NOMO-1 treated with DMSO at 0.1 percent for 48 hours (cell line): ENCODE measurements at regions not wholly inside any gene's neighbourhood (a gene's known extent, or its start where the extent isn't known, plus 50 kb on each side); places are given as distances from the start of the nearest gene placed in this dataset.

ENCODE experiments used
- DNase-seq: peaks from one replicate; lab custom pipeline; 2025; ENCODE audit not compliant: unreplicated experiment; lab: John Stamatoyannopoulos, UW

DNA sequence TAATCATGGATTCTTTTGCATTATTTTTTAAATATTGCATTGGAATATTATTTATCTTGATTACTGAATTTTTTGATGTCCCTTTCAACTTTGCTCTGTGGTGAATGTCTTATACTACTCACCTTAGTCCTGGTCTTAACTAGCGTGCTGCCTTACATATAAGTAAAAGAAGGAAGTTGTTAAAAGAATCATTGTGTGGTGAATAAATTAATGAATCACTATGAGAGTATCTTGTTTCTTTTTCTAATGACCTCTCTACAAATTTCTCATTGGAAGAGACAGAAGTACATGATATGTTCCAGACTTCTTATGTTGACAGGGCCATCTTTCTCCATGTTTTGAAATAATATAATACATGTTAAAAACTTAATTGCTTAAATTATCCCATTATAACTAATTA is 432.6 kb upstream of the MMADHC start:
- no peak for DNase-seq

GRCh38 chr2:150019063-150019462 is 431.5 kb upstream of the MMADHC start:
- no peak for DNase-seq

GRCh38 chr2:150012986-150013385 is 425.4 kb upstream of the MMADHC start:
- no peak for DNase-seq

GRCh38 chr2:150011161-150011730 is 423.7 kb upstream of the MMADHC start:
- no peak for DNase-seq

DNA sequence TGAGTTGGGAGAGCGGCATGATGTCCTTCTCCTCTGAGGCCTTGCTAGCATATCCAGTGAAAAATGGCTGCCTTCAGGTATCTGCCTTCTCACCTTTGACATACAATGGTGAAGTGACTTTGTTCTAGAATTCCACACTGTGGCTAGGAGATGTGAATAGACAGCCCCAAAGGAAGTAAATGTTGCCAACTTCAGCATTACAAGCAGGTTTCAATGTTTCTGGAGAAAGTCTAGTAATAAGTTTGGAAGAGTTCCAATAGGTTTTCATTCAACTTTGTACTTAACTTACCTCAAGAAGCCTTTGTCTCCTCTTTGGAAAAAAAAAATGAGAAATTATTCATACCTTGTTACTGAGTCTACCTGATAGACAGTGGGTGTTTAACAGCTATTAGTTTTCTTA is 421.3 kb upstream of the MMADHC start:
- no peak for DNase-seq

DNA sequence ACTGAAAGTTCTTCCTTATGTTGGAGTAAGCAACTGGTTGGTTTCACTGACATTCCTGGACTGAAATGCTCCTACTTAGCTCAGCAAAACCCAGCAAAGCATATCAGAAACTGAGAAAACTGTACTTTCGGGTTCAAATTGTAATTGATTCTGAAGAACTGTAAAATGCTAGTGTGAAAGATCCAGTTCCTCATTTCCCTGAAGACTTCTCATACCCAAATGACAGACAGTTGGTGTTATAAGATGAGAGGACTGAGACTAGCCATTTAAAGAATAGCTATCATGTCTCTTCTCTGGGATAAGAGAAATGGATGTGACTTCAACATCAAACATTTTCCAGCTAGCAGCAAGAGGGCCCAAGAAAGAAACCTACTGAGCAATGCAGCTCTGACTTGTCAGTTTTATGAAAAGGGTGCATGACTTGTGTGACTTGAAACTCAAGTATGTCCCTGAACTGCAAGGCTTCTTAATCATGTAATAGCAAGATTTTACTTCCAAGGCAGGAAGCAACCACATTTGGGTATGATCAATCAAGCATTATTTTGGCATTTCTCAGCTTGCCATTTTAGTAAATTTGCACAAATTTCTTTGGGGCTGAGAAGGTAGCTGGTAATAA is 420.3 kb upstream of the MMADHC start:
- no peak for DNase-seq

DNA sequence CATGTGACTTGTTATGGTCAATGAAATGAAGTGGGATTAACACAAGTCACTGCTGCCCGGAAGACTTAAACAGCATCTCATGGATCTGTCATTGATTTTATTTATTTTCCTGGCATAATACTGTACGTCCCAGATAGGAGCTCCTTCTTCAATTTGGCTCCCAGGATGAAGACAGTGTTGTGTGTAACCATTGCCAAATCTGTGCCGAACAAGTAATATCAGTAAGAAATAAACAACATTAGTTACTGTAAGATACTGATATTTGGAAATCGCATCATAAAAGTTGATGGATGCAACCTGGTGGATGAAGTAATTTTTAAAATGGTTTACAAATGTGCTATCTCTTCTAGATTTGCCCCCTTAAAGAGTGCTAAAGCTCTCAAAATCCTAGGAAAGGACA is 419.0 kb upstream of the MMADHC start:
- no peak for DNase-seq

DNA sequence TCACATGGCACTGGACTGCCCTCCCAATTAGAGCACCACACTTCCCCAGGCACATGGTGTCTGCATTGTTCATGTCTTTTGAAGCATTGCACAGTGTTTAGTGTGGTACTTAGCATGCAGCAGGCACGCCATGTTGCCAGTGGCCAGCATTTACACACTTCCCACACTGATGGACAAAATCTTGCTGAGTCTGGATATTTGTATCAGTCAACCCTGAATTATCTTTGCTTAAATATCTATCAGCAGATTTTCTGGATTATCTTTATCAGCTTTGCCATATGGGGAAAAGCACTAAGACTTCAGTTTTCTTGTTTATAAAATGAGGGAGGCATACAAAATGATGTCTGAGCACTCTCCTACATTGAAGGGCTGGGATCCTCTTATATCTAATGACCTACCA is 416.0 kb upstream of the MMADHC start:
- DNase-seq, result no peak

DNA sequence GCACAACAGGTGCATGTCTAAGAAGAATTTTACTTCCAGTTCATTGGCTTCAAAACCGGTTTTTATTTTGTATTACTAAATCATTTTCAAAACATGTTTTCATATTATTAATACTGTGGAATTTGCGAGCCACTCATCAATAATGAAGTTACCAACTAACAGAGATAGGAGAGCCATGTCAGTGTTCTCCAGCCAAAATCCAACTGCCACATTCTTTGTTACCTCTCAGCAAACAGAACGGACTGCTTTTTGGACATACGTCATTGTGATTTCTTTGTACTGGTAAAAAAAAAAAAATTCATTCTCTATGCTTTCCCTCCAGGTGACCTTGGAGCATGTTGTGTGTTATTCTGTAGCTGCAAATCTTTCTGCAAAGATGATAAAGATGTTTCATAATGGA is 414.2 kb upstream of the MMADHC start:
- no peak for DNase-seq

DNA sequence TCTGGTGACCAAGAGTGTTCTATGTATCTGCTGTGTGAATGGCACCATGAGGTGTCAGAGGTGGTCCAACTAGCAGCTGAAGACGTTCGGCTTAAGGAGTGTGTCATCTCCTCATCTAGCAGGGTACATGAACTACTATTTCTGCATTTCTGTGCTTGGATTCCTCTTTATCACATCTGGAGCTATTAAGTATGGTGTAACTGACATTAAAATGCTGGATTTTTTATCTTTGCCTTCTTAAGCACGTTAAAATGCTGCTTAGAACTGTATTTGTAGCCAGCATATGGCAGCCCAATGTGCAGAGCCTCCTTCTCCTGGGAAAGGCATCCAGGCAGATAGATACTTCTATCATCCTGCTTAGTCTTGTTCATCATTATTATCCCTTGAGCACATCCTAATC is 409.3 kb upstream of the MMADHC start:
- no peak for DNase-seq

DNA sequence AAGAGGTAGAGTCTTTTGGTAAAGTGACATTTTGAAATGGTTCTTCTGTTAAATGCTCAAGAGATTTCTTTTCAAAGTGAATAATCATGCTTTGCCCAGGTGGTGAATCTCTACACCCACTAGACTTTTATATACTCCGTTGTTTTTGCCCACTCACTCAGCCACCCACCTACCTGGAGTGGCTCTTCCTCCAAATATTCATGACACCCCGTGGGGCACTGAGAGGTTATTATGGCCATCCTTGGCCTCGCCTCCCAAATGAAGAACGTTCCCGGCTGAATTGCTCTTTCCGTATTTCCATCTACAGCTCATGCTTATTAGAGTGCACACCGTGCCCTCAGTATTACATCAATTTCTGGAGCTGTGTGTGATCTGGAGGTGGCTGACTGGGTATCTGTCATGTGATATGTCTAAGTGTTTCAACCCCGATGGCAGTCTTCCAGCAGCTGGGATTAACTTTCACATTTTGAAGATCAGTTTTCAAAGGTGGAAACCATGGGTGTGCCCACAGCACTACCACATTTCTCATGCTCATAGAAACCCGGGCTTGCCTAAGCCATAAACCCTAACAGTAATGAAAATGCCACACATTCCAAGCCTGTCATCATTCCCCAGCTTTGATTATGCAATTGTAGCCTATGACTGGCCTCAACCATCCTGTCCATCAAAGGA is 406.6 kb upstream of the MMADHC start:
- no peak for DNase-seq

- DNase-seq, result no peak
Measured at GRCh38 chr2:149993316-149993715, 405.7 kb upstream of the MMADHC start.

DNA sequence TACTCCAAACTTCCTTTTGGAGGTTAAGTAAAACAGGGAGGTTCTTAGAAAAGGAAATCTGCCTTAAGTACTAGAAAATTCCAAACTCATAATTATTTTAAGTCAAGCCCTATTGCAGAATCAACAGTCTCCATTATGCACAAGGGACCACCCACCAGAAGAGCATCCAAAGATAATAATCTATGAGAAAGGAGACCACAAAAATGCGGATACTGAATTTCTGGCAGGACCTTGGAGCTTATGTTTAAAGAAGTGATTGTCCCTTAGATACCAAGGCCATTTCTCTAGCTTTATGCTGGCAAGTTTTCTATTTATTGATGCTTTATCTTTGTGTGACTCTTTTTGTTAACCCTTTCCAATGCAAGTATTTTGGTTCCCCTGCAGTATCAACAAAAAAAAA is 404.0 kb upstream of the MMADHC start:
- no peak for DNase-seq

- no peak for DNase-seq
Measured at GRCh38 chr2:149990965-149991364, 403.4 kb upstream of the MMADHC start.

DNA sequence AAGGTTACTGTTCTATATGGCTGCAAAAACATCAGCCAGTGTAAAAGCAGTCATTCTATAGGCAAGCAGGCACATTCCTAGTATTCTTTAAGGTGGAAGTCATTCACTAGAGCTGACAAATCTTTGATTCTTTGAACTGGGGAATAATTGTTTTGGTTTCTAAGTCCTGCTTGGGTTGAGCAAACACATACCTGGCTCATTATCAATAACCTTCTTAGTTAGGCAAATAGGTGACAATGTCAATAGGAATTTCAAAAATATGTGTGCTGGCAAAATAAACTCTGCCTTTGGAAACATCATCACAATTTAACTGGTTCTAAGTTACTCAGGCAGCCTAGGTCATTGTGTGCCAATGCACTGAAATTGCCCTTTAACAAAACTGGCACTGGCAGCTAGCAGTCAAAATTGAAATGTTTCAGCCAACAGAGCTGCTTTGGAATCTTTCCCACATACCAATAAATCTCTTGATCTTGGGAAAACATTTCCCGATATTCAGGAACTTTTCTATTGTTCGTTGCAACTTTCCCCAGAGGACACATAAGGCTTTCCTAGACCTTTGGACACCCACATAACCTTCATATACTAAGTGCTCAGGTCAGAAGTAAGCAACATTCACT is 402.0 kb upstream of the MMADHC start:
- no peak for DNase-seq

DNA sequence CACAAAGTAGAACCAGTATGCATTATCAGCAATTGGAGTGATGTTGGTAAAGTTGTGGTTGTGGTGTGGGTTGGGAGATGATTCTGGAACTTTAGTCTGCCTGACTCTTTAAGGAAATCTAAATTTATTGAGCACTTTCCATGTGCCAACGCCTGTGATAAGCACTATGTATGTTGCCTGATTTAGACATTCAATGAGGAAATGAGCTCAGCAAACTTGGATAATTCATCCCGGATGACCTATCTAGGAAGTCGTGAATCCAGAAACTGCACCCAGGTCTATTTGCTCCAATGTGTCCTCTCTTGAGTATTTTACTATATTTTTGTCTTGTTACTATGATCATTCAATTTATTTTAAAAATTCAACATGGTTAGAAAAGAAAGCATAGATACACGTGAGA is 400.8 kb upstream of the MMADHC start:
- no peak for DNase-seq

- no peak for DNase-seq
Measured at GRCh38 chr2:149986861-149987260, 399.3 kb upstream of the MMADHC start.

DNA sequence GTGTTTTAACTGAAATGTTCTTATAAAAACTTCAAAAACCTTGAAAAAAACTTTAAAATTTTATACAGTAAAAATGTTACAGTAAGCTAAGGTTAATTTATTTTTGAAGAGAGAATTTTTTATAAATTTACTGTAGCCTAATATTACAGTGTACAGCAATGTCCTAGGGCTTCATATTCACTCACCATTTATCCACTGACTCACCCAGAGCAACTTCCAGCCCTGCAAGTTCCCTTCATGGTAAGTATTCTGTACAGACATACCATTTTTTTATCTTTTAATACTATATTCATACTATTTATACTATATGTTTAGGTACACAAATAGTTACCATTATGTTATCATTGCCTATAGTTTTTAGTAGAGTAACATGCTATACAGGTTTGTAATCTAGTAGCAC is 396.7 kb upstream of the MMADHC start:
- no peak for DNase-seq

DNA sequence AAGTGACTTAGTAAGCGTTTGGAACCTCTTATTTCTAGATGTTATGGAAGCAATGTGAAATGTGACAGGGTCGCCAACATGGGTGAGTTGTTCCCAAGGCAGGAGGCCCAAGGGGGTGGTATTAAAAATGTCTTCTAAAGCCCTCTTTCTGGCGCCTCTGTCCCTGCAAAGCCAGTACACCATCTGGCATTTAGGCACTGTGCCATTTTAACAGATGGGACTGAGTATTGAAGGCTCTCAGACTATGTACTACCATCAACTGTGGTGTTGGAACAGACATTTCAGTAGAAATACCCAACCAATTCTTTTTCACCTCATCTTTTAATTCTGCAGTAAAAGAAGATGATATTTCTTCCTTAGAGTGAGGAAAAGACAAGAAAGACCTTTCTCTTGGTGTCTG is 384.5 kb upstream of the MMADHC start:
- DNase-seq, result no peak

DNA sequence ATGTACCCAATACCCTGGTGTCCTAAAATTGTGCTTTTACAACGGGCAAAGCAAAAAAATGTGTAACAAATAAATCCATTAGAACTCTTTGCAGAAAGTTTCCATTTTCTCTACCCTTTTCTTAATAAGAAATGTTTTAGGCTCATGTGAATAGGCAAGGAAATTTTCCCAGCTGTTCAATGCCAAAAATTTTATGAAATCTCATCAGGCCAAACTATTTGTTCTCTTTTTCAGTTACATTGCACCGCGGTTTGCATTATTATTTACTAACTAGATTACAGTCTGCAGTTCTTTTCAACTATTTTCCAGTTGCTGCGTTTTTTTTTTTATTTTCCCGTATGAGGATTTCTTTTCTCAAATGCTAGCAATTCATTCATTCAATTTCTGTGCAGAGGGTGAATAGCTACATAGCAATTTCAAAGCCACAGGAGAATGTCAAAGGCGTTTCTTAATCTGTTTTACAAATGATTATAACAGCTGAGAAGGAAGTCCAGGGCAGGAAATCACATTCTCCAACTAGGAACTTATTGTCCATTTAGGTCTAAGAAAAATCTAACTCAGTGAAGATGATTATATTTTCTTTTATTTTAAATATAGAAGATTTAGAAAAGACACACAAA is 367.5 kb upstream of the MMADHC start:
- no peak for DNase-seq

DNA sequence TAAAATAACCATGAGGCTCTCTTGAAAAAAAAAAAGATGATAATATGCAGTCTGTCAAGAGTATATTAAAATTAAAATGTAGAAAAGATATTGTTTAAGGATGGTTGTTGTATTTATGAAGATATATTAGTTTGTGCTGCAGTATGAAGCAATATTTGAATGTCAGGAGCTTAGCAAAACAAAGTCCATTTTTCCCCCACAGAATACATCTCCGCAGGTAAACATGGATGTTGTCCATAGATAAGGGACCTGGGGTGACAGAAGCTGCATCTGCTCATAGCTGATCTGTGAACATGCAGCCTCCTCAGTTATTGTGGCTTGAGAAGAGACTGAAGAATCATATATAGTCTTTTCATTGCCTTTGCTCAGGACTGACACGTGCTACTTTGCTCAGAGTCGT is 366.1 kb upstream of the MMADHC start:
- no peak for DNase-seq

DNA sequence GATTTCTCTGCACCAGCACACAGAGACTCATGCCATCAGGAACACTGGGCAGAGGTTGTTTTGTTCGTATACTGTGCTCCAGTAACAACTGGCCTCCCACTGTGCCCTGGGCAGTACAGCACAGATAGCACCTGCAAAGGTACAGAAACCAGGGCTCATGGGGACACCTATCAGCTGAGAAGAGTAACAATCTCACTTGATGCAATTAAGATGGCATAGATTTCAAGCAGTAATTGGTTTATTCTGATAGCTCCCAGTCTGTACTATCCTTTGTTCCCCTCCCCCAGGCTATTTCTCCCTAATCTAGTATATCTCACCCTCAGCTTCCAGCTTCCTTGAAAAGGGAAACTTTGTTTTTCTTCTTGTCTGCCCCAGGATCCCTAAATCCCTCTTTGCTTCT is 343.9 kb upstream of the MMADHC start:
- no peak for DNase-seq
